Stomach (tissue), 8 donors: ENCODE measurements at regions not wholly inside any gene's neighbourhood (a gene's known extent, or its start where the extent isn't known, plus 50 kb on each side); places are given as distances from the start of the nearest gene placed in this dataset.

Experiments used
- DNase-seq, 2 donors: peaks; one replicate each; pipeline versions ENCODE4 v3.0.0 to v3.0.0-alpha.2; 2013 to 2019
- H3K27ac ChIP-seq, 5 donors: fragments of 200-600 bp in 4 of 5; sonication (generic) in 4 of 5; one replicate each; pipeline ENCODE4 v1.5.1; 2013 to 2019; ENCODE audit warnings: mild to moderate bottlenecking in 1 of 5, moderate library complexity in 1 of 5
- H3K27me3 ChIP-seq, 3 donors: fragments of 200-600 bp; sonication (generic); one replicate each; pipeline ENCODE4 v1.5.1; 2017 to 2019; ENCODE audit warnings: mixed run types in 1 of 3
- H3K36me3 ChIP-seq, 4 donors: fragments of 200-600 bp; sonication (generic); 1 replicate in 3 of 4; 2 replicates in 1 of 4; pipeline ENCODE4 v1.5.1; 2016 to 2019
- H3K4me1 ChIP-seq, 4 donors: fragments of 200-600 bp; sonication (generic); one replicate each; pipeline ENCODE4 v1.5.1; 2016 to 2019
- H3K4me3 ChIP-seq, 4 donors: fragments of 200-600 bp; sonication (generic) in 3 of 4; one replicate each; pipeline ENCODE4 v1.5.1; 2016 to 2019; ENCODE audit warnings: mild to moderate bottlenecking in 1 of 4
- H3K9me3 ChIP-seq, 4 donors: fragments of 200-600 bp; sonication (generic); one replicate each; pipeline ENCODE4 v1.5.1; 2016 to 2019
- CTCF ChIP-seq, 7 experiments: fragments of 450-650 bp in 4 of 7; fragments of 200-600 bp in 3 of 7; sonication (generic) in 3 of 7; IDR thresholded peaks; one replicate each; pipeline ENCODE4 v1.5.1; 2016 to 2019; ENCODE audit warnings: antibody characterized with exemption in 7 of 7, control low read depth in 2 of 7, mild to moderate bottlenecking in 1 of 7
- EP300 ChIP-seq: sonication (generic); formaldehyde crosslinking; IDR thresholded peaks from one replicate; pipeline ENCODE4 v1.6.1; 2017; ENCODE audit warnings: antibody characterized with exemption
- POLR2A ChIP-seq, 4 donors: fragments of 450-650 bp; IDR thresholded peaks; one replicate each; pipeline ENCODE4 v1.6.1; 2016; ENCODE audit warnings: antibody characterized with exemption in 4 of 4, control low read depth in 2 of 4, mild to moderate bottlenecking in 1 of 4, moderate library complexity in 1 of 4
- POLR2AphosphoS5 ChIP-seq, 3 donors: sonication (generic); formaldehyde crosslinking; IDR thresholded peaks; one replicate each; pipeline ENCODE4 v1.6.1; 2016; ENCODE audit warnings: antibody characterized with exemption in 3 of 3
- WGBS, 5 donors: extraction: QIAGEN DNeasy Blood & Tissue Kit in 3 of 5; methylation state at CpG; one replicate each; pipeline versions ENCODE4 v1.1.5 to v1.1.7; 2013 to 2018; 5-methylcytosine and 5-hydroxymethylcytosine counted together
- intact Hi-C: fragments of 100-400 bp; cut with DNase I; formaldehyde crosslinking; loops from one replicate; pipeline ENCODE4 v1.15.1; 2023; ENCODE audit warnings: low total_unique reads
- donor health status: healthy with polysubstance abuse.
- donor health status: Bipolar disorder and iron deficiency.
- donor health status: healthy.

- TF ChIP-seq POLR2AphosphoS5 (IDR thresholded peaks at IDR 0.05) (no peak), POLR2A (IDR thresholded peaks at IDR 0.05) (no peak), CTCF (IDR thresholded peaks at IDR 0.05) (no peak), EP300 (no peak)
- WGBS, 5 donors, result 73 to 80% (median 77%) methylated on average over 6 of the region's 6 CpGs
These were observed 202.9 kb downstream of the SUCLA2 start for GRCh38 chr13:47798194-47798593.

GRCh38 chr13:47796816-47797215, 204.3 kb downstream of the SUCLA2 start:
- Histone ChIP-seq H3K27me3 (no peaks in the 10 kb centered on the region), H3K9me3 (peaks cover 0 to 6% (median 1%) of the 10 kb centered on the region in 4 donors), H3K4me3 (no peak overlapping the region), H3K36me3 (no peaks in the 10 kb centered on the region), H3K4me1 (no peaks in the 10 kb centered on the region), H3K27ac (no peak overlapping the region)
- intact Hi-C loops, result no loop called here
- 77 to 85% (median 80%) methylated on average over 10 of the region's 10 CpGs for WGBS, 5 donors
- DNase-seq, result no peak
- no peak for TF ChIP-seq POLR2AphosphoS5 (IDR thresholded peaks at IDR 0.05)
- TF ChIP-seq POLR2A (IDR thresholded peaks at IDR 0.05), result no peak
- TF ChIP-seq EP300, result no peak
- TF ChIP-seq CTCF (IDR thresholded peaks at IDR 0.05), result no peak

More at GRCh38 chr13:47798194-47798593, 202.9 kb downstream of the SUCLA2 start:
- Histone ChIP-seq H3K36me3 (no peaks in the 10 kb centered on the region), H3K27me3 (no peaks in the 10 kb centered on the region), H3K4me1 (no peaks in the 10 kb centered on the region), H3K27ac (no peak overlapping the region), H3K4me3 (no peak overlapping the region), H3K9me3 (peaks cover 0 to 6% (median 1%) of the 10 kb centered on the region in 4 donors)
- intact Hi-C loops, result no loop called here
- DNase-seq, result no peak

GRCh38 chr13:47794963-47795362, 206.1 kb downstream of the SUCLA2 start:
- WGBS, 5 donors, result 49 to 65% (median 62%) methylated on average over 2 of the region's 2 CpGs
- H3K36me3 ChIP-seq, result no peaks in the 10 kb centered on the region
- H3K9me3 ChIP-seq, result peaks cover 0 to 18% (median 13%) of the 10 kb centered on the region in 4 donors
- H3K4me3 ChIP-seq, result no peak overlapping the region
- peak in 1 of 7 experiments; percentile 10 for TF ChIP-seq CTCF (IDR thresholded peaks at IDR 0.05)
- no peak for TF ChIP-seq POLR2AphosphoS5 (IDR thresholded peaks at IDR 0.05)
- TF ChIP-seq POLR2A (IDR thresholded peaks at IDR 0.05), result no peak
- TF ChIP-seq EP300, result no peak
- H3K27ac ChIP-seq, result no peak overlapping the region
- no peak for DNase-seq
- H3K27me3 ChIP-seq, result no peaks in the 10 kb centered on the region
- intact Hi-C loops, result no loop called here
- no peaks in the 10 kb centered on the region for H3K4me1 ChIP-seq

DNA sequence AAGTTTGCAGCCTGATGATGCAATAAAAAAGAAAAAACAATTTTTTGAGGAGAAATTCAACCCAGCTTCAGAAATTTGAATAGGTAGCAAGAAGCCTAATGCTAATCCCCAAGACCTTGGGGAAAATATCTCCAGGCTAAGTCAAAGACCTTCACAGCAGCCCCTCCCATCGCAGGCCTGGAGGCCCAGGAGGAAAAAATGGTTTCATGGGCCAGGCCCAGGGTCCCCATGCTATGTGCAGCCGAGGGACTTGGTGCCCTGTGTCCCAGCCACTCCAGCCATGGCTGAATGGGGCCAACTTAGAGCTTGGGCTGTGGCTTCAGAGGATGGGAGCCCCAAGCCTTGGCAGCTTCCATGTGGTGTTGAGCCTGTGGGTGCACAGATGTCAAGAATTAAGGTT, 210.3 kb downstream of the SUCLA2 start:
- Histone ChIP-seq H3K27ac (no peak overlapping the region), H3K9me3 (peaks cover 0 to 23% (median 14%) of the 10 kb centered on the region in 4 donors), H3K4me1 (no peaks in the 10 kb centered on the region), H3K27me3 (no peaks in the 10 kb centered on the region), H3K36me3 (no peaks in the 10 kb centered on the region), H3K4me3 (no peak overlapping the region)
- TF ChIP-seq POLR2AphosphoS5 (IDR thresholded peaks at IDR 0.05) (no peak), EP300 (no peak), CTCF (IDR thresholded peaks at IDR 0.05) (no peak), POLR2A (IDR thresholded peaks at IDR 0.05) (no peak)
- DNase-seq, result no peak
- WGBS, 5 donors, result 59 to 77% (median 73%) methylated on average over 2 of the region's 2 CpGs
- intact Hi-C loops, result no loop called here
